GM12878 (cell line): ENCODE measurements at regions not wholly inside any gene's neighbourhood (a gene's known extent, or its start where the extent isn't known, plus 50 kb on each side); places are given as distances from the start of the nearest gene placed in this dataset.
A peak's percentile ranks its signal among the peaks of the same experiment; 100 is the strongest.
"Not testable (repeated sequence)": the region's sequence is repeated elsewhere in the genome, so short reads cannot be mapped to it uniquely, and the experiment has no call there.

Source experiments
- ATAC-seq: fragments of 200-7000 bp; cut with Tn5 transposase; 3 replicates; pipeline ENCODE4 v1.9.1; 2020; ENCODE audit warnings: mild to moderate bottlenecking, moderate library complexity
- BruUV-seq: library from RNA; stranded (reverse); fragments of 400-500 nt; replicated peaks from 2 replicates; lab custom pipeline; 2021; lab: Mats Ljungman, UMichigan
- CTCF ChIA-PET: fragments of 300-600 bp; sonication (Branson Sonifier 250); formaldehyde crosslinking; extraction: SDS; loops from one replicate; lab custom pipeline; 2021; ENCODE audit warnings: inconsistent platforms; lab: Yijun Ruan, JAX
- POLR2A ChIA-PET: fragments of 350-600 bp; formaldehyde crosslinking; extraction: SDS; loops from one replicate; lab custom pipeline; 2021; ENCODE audit warnings: inconsistent platforms; lab: Charles Lee
- RAD21 ChIA-PET: fragments of 300-600 bp; sonication (Branson Sonifier 250); formaldehyde crosslinking; loops from one replicate; lab custom pipeline; 2023; ENCODE audit warnings: antibody characterized with exemption; ENCODE audit not compliant: unreplicated experiment; lab: Charles Lee
- SMC1A ChIA-PET: fragments of 300-600 bp; sonication (Branson Sonifier 250); formaldehyde crosslinking; loops from one replicate; lab custom pipeline; 2023; ENCODE audit not compliant: unreplicated experiment, uncharacterized antibody; lab: Charles Lee
- DNase-seq: peaks from one replicate; pipeline ENCODE4 v3.0.0-alpha.2; 2011; ENCODE audit warnings: low read depth, low spot score
- FAIRE-seq: peaks from 3 replicates; lab custom pipeline; 2011; peaks lifted over from hg19 to GRCh38; lab: Jason Lieb, UNC
- H2AFZ ChIP-seq: 2 replicates; pipeline ENCODE4 v1.6.0; 2011; ENCODE audit warnings: low read depth, low read length, control low read depth; ENCODE audit not compliant: control insufficient read depth
- H3K27ac ChIP-seq: 2 replicates; pipeline ENCODE4 v1.5.1; 2011; ENCODE audit warnings: control low read depth; ENCODE audit not compliant: control insufficient read depth, insufficient read depth
- H3K27me3 ChIP-seq, 2 experiments: replicated peaks in 1 of 2; 2 replicates each; pipeline versions ENCODE4 v1.6.0 to v1.6.1; 2011; ENCODE audit warnings: low read length in 1 of 2; ENCODE audit not compliant: control insufficient read depth in 2 of 2, insufficient read depth in 2 of 2
- H3K36me3 ChIP-seq, 2 experiments: 2 replicates each; pipeline ENCODE4 v1.5.1; 2011; ENCODE audit warnings: low read length in 1 of 2; ENCODE audit not compliant: control insufficient read depth in 2 of 2, insufficient read depth in 2 of 2
- H3K4me1 ChIP-seq: 2 replicates; pipeline ENCODE4 v1.6.1; 2011; ENCODE audit warnings: mild to moderate bottlenecking, low read length, moderate library complexity, mixed read lengths; ENCODE audit not compliant: control insufficient read depth, insufficient read depth
- H3K4me2 ChIP-seq: 2 replicates; pipeline ENCODE4 v1.6.0; 2011; ENCODE audit warnings: control low read depth; ENCODE audit not compliant: control insufficient read depth, insufficient read depth
- H3K4me3 ChIP-seq: fragments of 200-600 bp; sonication (generic); 2 replicates; pipeline ENCODE4 v1.5.1; 2016
- H3K79me2 ChIP-seq: 2 replicates; pipeline ENCODE4 v1.6.0; 2011; ENCODE audit warnings: low read length; ENCODE audit not compliant: control insufficient read depth, insufficient read depth
- H3K9ac ChIP-seq: 2 replicates; pipeline ENCODE4 v1.8.0; 2011; ENCODE audit warnings: low read length, control low read depth, mixed read lengths; ENCODE audit not compliant: control insufficient read depth, insufficient read depth
- H3K9me3 ChIP-seq: replicated peaks from 3 replicates; pipeline ENCODE4 v1.5.1; 2011; ENCODE audit warnings: mild to moderate bottlenecking, low read length; ENCODE audit not compliant: control insufficient read depth, insufficient read depth
- H4K20me1 ChIP-seq: 2 replicates; pipeline ENCODE4 v1.6.0; 2011; ENCODE audit not compliant: control insufficient read depth, insufficient read depth
- BHLHE40 ChIP-seq, 2 experiments: fragments of 450-650 bp in 1 of 2; IDR thresholded peaks; 2 replicates each; pipeline ENCODE4 v1.6.1; 2011 to 2017; ENCODE audit warnings: low read depth in 2 of 2, borderline replicate concordance in 1 of 2, improper control_type of control experiment in 1 of 2, low read length in 1 of 2, mild to moderate bottlenecking in 1 of 2
- DPF2 ChIP-seq: fragments of 450-650 bp; IDR thresholded peaks from 2 replicates; pipeline ENCODE4 v1.6.1; 2017; ENCODE audit warnings: mild to moderate bottlenecking
- IKZF1 ChIP-seq: fragments of 450-650 bp; conservative IDR thresholded peaks from 2 replicates; pipeline ENCODE4 v1.6.1; 2017; ENCODE audit warnings: antibody characterized with exemption, mild to moderate bottlenecking
- NBN ChIP-seq: fragments of 450-650 bp; IDR thresholded peaks from 2 replicates; pipeline ENCODE4 v1.6.1; 2016
- ZNF687 ChIP-seq: fragments of 450-650 bp; IDR thresholded peaks from 2 replicates; pipeline ENCODE4 v1.6.1; 2017; ENCODE audit warnings: mild to moderate bottlenecking, moderate library complexity
- WGBS: methylation state at CpG from one replicate; pipeline ENCODE4 v1.1.6; 2016; ENCODE audit warnings: low lambda C conversion rate; ENCODE audit not compliant: insufficient replicate concordance, insufficient coverage; ENCODE audit errors: missing lambda C conversion rate; 5-methylcytosine and 5-hydroxymethylcytosine counted together
- in situ Hi-C: fragments of 300-500 bp; cut with MboI; formaldehyde crosslinking; loops from 9 replicates; pipeline ENCODE4 v1.14.3; 2018; ENCODE audit warnings: mixed read lengths
- intact Hi-C: fragments of 100-400 bp; cut with micrococcal nuclease; formaldehyde crosslinking; loops from one replicate; pipeline ENCODE4 v1.14.2; 2022; ENCODE audit not compliant: unreplicated experiment
- TF ChIP-seq, protein P1 (sequence below): fragments of 450-650 bp; conservative IDR thresholded peaks from 2 replicates; pipeline ENCODE4 v1.6.1; 2017; ENCODE audit warnings: mild to moderate bottlenecking, moderate library complexity

DNA sequence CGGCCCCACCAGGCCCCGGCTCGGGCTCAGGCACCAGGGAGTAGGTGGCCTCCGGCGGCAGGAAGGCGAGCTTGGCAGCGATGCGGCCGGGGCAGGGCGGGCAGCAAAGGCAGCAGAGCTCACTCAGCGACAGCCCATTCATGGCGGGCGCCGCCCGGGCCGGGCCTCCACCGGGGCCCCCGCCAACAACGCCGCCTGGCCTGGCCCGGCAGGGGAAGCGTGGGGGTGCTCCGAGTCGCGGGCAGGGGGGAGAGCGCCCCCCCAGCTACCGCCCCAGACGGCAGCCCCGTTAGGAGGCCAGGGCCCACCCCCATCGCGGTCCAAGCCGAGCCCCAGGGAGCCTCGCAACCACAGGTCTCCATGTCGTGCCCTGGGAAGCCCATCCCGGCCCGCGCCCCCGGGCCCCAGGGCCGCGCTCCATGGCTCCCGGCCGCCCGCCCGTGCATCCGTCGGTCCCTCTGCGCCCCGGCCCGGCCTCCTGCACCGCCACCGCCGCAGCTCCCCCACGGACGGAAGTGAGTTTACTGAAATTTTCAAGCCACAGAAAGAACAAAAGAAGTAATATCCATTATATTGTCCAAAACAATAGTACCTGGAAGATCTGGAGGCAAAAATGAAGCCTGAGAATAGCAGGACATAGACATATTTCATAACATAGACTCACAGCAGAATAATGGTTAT lies 126.6 kb upstream of the VPREB1 start:
- BruUV-seq, DNase-seq, FAIRE-seq, H4K20me1 ChIP-seq, in situ Hi-C loops, H3K4me1 ChIP-seq, H3K36me3 ChIP-seq, H3K9me3 ChIP-seq, intact Hi-C loops, H3K27me3 ChIP-seq, H3K79me2 ChIP-seq: not testable (repeated sequence)
- TF ChIP-seq NBN (0 out of 2 replicates have a peak, but pooled peaks have one; percentile 22), DPF2 (peak; percentile 23; the same call in 1 of the 2 replicates), BHLHE40 (IDR thresholded peaks at IDR 0.05; ENCODE audit: borderline replicate concordance in 1 of 2, low read depth in 2 of 2, low read length in 1 of 2) (peak in 1 of 2 experiments; percentile 19; a peak in 1 of 4 replicates), ZNF687 (0 out of 2 replicates have a peak, but pooled peaks have one; percentile 23), IKZF1 (peak; percentile 63)
- TF ChIP-seq, protein P1, sequence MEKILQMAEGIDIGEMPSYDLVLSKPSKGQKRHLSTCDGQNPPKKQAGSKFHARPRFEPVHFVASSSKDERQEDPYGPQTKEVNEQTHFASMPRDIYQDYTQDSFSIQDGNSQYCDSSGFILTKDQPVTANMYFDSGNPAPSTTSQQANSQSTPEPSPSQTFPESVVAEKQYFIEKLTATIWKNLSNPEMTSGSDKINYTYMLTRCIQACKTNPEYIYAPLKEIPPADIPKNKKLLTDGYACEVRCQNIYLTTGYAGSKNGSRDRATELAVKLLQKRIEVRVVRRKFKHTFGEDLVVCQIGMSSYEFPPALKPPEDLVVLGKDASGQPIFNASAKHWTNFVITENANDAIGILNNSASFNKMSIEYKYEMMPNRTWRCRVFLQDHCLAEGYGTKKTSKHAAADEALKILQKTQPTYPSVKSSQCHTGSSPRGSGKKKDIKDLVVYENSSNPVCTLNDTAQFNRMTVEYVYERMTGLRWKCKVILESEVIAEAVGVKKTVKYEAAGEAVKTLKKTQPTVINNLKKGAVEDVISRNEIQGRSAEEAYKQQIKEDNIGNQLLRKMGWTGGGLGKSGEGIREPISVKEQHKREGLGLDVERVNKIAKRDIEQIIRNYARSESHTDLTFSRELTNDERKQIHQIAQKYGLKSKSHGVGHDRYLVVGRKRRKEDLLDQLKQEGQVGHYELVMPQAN = 0 out of 2 replicates have a peak, but pooled peaks have one; percentile 27
- ChIA-PET POLR2A (interaction anchor here (0.9 to 1.8 kb wide), 5 partner anchors 18 to 87 kb away, joined by 3 to 6 read pairs (median 3); no protein-coding TSS in a partner anchor), RAD21 (interaction anchor here (1.0 to 2.6 kb wide), 14 partner anchors 7 to 837 kb away, joined by 3 to 15 read pairs (median 8); no protein-coding TSS in a partner anchor), CTCF (interaction anchor here (1.1 to 5.3 kb wide), 18 partner anchors 9 to 837 kb away, joined by 3 to 56 read pairs (median 6); no protein-coding TSS in a partner anchor), SMC1A (interaction anchor here (1.2 to 4.7 kb wide), 11 partner anchors 8 to 837 kb away, joined by 3 to 61 read pairs (median 8); no protein-coding TSS in a partner anchor)
- Histone ChIP-seq H3K9ac (peak overlapping the region; percentile 58), H3K27ac (peak overlapping the region; percentile 52; the same call in 1 of the 2 replicates), H3K4me2 (peak overlapping the region; percentile 55; the same call in 1 of the 2 replicates), H2AFZ (peak overlapping the region; percentile 72), H3K4me3 (peak overlapping the region; percentile 61; the same call in 1 of the 2 replicates)
- ATAC-seq = peak; percentile 89
- 93% methylated on average over 20 of the region's 54 CpGs for WGBS

- FAIRE-seq, H3K79me2 ChIP-seq: not testable (repeated sequence)
- CTCF ChIA-PET = interaction anchor here (1.5 to 3.7 kb wide), 7 partner anchors 8 to 73 kb away, joined by 3 to 56 read pairs (median 14); no protein-coding TSS in a partner anchor
These were observed 127.4 kb upstream of the VPREB1 start for GRCh38 chr22:22116997-22117770.

More at GRCh38 chr22:22116997-22117770, 127.4 kb upstream of the VPREB1 start:
- H3K4me1 ChIP-seq, H3K4me3 ChIP-seq, SMC1A ChIA-PET, H2AFZ ChIP-seq, H3K36me3 ChIP-seq, H3K27ac ChIP-seq, H3K9me3 ChIP-seq, BruUV-seq, H4K20me1 ChIP-seq, intact Hi-C loops, in situ Hi-C loops, DNase-seq, H3K4me2 ChIP-seq, H3K27me3 ChIP-seq, H3K9ac ChIP-seq: not testable (repeated sequence)
- ATAC-seq = peak; percentile 29
- ChIA-PET POLR2A (interaction anchor here (0.9 to 1.8 kb wide), 2 partner anchors 62 to 74 kb away, joined by 3 to 6 read pairs; no protein-coding TSS in a partner anchor), RAD21 (interaction anchor here (1.5 to 2.5 kb wide), 3 partner anchors 17 to 86 kb away, joined by 3 to 13 read pairs (median 12); no protein-coding TSS in a partner anchor)
- 65% methylated on average over 14 of the region's 44 CpGs for WGBS
